MM.1S (cell line): ENCODE measurements at regions not wholly inside any gene's neighbourhood (a gene's known extent, or its start where the extent isn't known, plus 50 kb on each side); places are given as distances from the start of the nearest gene placed in this dataset.

Experiments used
- DNase-seq: peaks from one replicate; pipeline ENCODE4 v3.0.0-alpha.2; 2015
- H2AFZ ChIP-seq: fragments of 300-600 bp; sonication (generic); 2 replicates; pipeline ENCODE4 v1.6.0; 2016; ENCODE audit warnings: antibody characterized with exemption, low read length
- H3F3A ChIP-seq: fragments of 300-600 bp; sonication (generic); 2 replicates; pipeline ENCODE4 v1.6.1; 2016; ENCODE audit warnings: mild to moderate bottlenecking, antibody characterized with exemption, low read length, moderate library complexity, mixed read lengths; ENCODE audit not compliant: insufficient read depth
- H3K27ac ChIP-seq: fragments of 300-600 bp; sonication (generic); 2 replicates; pipeline ENCODE4 v1.5.1; 2016; ENCODE audit warnings: mild to moderate bottlenecking, low read length
- H3K27me3 ChIP-seq: fragments of 300-600 bp; sonication (generic); replicated peaks from 2 replicates; pipeline ENCODE4 v1.6.0; 2016; ENCODE audit warnings: low read length; ENCODE audit not compliant: insufficient read depth
- H3K36me3 ChIP-seq: fragments of 300-600 bp; sonication (generic); replicated peaks from 2 replicates; pipeline ENCODE4 v1.6.1; 2016; ENCODE audit warnings: mild to moderate bottlenecking, low read length, mixed read lengths; ENCODE audit not compliant: insufficient read depth
- H3K4me1 ChIP-seq: fragments of 300-600 bp; sonication (generic); 2 replicates; pipeline ENCODE4 v1.6.1; 2016; ENCODE audit warnings: low read length, mixed read lengths
- H3K4me2 ChIP-seq: fragments of 300-600 bp; sonication (generic); 2 replicates; pipeline ENCODE4 v1.6.0; 2016; ENCODE audit warnings: low read depth, low read length
- H3K4me3 ChIP-seq: fragments of 300-600 bp; sonication (generic); 2 replicates; pipeline ENCODE4 v1.5.1; 2016; ENCODE audit warnings: low read length, mixed read lengths
- H3K79me2 ChIP-seq: fragments of 300-600 bp; sonication (generic); 2 replicates; pipeline ENCODE4 v1.6.1; 2016; ENCODE audit warnings: mixed run types, low read length, mixed read lengths
- H3K9ac ChIP-seq: fragments of 300-600 bp; sonication (generic); 2 replicates; pipeline ENCODE4 v1.6.1; 2016; ENCODE audit warnings: low read length, mixed read lengths
- H3K9me2 ChIP-seq: fragments of 300-600 bp; sonication (generic); replicated peaks from 2 replicates; pipeline ENCODE4 v1.6.1; 2016; ENCODE audit warnings: mild to moderate bottlenecking, low read length, mixed read lengths; ENCODE audit not compliant: insufficient read depth
- H3K9me3 ChIP-seq: fragments of 300-600 bp; sonication (generic); replicated peaks from 2 replicates; pipeline ENCODE4 v1.6.1; 2016; ENCODE audit warnings: mild to moderate bottlenecking, low read length, mixed read lengths; ENCODE audit not compliant: insufficient read depth
- H4K20me1 ChIP-seq: fragments of 300-600 bp; sonication (generic); 2 replicates; pipeline ENCODE4 v1.6.1; 2016; ENCODE audit warnings: mild to moderate bottlenecking, low read length, moderate library complexity, mixed read lengths; ENCODE audit not compliant: insufficient read depth
- CTCF ChIP-seq: fragments of 300-600 bp; sonication (generic); IDR thresholded peaks from 2 replicates; pipeline ENCODE4 v1.5.1; 2016; ENCODE audit warnings: antibody characterized with exemption, low read length, mixed read lengths
- EZH2 ChIP-seq: fragments of 300-600 bp; sonication (generic); optimal IDR thresholded peaks from 2 replicates; pipeline ENCODE3; 2017; ENCODE audit warnings: low read depth, mild to moderate bottlenecking, antibody characterized with exemption, low read length, mixed read lengths
- EZH2phosphoT487 ChIP-seq: fragments of 300-600 bp; sonication (generic); IDR thresholded peaks from 2 replicates; pipeline ENCODE4 v1.6.1; 2018; ENCODE audit warnings: antibody characterized with exemption, low read length

DNA sequence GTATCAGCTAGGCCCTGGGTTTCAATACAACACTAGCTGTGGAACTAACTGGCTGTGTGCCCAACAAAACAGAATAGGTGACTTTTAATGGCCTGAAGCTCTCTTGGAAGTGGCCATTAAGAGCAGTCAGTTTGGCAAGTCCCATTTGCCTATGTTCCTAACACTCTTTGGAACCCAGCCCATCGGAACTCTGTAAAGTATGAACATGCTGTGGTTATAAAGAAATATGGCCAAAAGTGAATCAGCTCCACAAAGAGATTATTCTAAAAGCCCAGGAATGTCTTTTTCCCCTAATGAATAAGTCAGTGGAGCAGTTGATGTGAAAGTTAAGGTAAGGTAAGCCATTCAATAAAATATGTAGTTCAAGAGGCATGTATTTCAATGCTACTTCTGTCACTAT lies 223.7 kb upstream of the ADAMTS5 start:
- no peaks in the 10 kb centered on the region for H3F3A ChIP-seq
- no peaks in the 10 kb centered on the region for H3K79me2 ChIP-seq
- no peak overlapping the region for H3K4me2 ChIP-seq
- no peaks in the 10 kb centered on the region for H3K9me2 ChIP-seq
- no peak overlapping the region for H3K9ac ChIP-seq
- no peak overlapping the region for H3K4me3 ChIP-seq
- H3K27me3 ChIP-seq: no peaks in the 10 kb centered on the region
- H3K9me3 ChIP-seq: no peaks in the 10 kb centered on the region
- no peak for TF ChIP-seq EZH2
- no peak for TF ChIP-seq CTCF
- no peak for TF ChIP-seq EZH2phosphoT487
- no peak overlapping the region for H3K27ac ChIP-seq
- H2AFZ ChIP-seq: no peak overlapping the region
- H4K20me1 ChIP-seq: no peaks in the 10 kb centered on the region
- no peaks in the 10 kb centered on the region for H3K36me3 ChIP-seq
- no peaks in the 10 kb centered on the region for H3K4me1 ChIP-seq
- no peak for DNase-seq

DNA sequence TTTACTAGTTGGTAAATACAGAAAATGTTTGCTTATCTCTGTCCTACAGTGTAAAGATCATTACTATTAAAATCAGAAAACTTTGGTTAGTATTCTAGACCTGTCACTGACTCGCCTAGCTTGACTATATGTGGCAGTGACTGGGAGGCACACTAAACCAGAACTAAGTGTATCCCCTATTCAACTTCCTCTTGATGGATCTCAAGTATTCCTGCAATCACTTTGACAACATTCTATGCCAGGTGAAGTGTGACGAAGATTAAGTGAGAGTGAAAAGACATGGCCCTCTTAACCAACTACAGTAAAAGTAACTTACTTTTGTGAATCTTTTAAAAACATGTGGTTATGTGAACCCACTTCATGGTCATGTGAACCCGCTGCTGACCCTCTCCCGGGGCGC lies 223.0 kb upstream of the ADAMTS5 start:
- H3K36me3 ChIP-seq: no peaks in the 10 kb centered on the region
- no peak for DNase-seq
- H3K27ac ChIP-seq: no peak overlapping the region
- H3K9me3 ChIP-seq: no peaks in the 10 kb centered on the region
- no peaks in the 10 kb centered on the region for H3K27me3 ChIP-seq
- H4K20me1 ChIP-seq: no peaks in the 10 kb centered on the region
- H3F3A ChIP-seq: no peaks in the 10 kb centered on the region
- H2AFZ ChIP-seq: no peak overlapping the region
- no peak overlapping the region for H3K9ac ChIP-seq
- no peaks in the 10 kb centered on the region for H3K79me2 ChIP-seq
- H3K4me2 ChIP-seq: no peak overlapping the region
- H3K9me2 ChIP-seq: no peaks in the 10 kb centered on the region
- no peak overlapping the region for H3K4me3 ChIP-seq
- no peak for TF ChIP-seq EZH2phosphoT487
- no peak for TF ChIP-seq CTCF
- TF ChIP-seq EZH2: no peak
- H3K4me1 ChIP-seq: no peaks in the 10 kb centered on the region

DNA sequence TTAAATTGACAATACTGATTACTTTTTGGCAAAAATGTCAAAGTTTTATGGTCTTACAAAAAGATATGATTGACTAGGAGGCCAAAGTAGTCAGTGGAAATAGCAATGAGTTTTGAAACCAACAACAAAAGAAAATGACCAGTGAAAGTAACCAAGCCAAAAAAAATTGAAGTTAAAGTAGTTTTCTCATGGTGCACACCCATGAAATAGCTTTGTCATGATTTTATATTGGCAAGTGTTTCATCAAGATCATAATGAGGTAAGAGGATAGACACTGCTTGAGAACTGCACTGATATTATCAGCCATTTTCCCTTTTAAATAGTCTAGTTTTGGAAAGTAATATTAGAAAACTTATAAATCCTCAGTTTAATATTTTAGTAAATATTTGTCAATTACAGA lies 206.2 kb upstream of the ADAMTS5 start:
- DNase-seq: no peak
- H3K4me3 ChIP-seq: no peak overlapping the region
- no peaks in the 10 kb centered on the region for H3K27me3 ChIP-seq
- H4K20me1 ChIP-seq: no peaks in the 10 kb centered on the region
- no peak overlapping the region for H3K9ac ChIP-seq
- no peak overlapping the region for H3K27ac ChIP-seq
- no peaks in the 10 kb centered on the region for H3K79me2 ChIP-seq
- H3K9me3 ChIP-seq: no peaks in the 10 kb centered on the region
- H3K4me1 ChIP-seq: no peaks in the 10 kb centered on the region
- H3F3A ChIP-seq: no peaks in the 10 kb centered on the region
- TF ChIP-seq CTCF: no peak
- no peak for TF ChIP-seq EZH2
- no peak for TF ChIP-seq EZH2phosphoT487
- H3K4me2 ChIP-seq: no peak overlapping the region
- no peaks in the 10 kb centered on the region for H3K9me2 ChIP-seq
- H3K36me3 ChIP-seq: no peaks in the 10 kb centered on the region
- no peak overlapping the region for H2AFZ ChIP-seq

DNA sequence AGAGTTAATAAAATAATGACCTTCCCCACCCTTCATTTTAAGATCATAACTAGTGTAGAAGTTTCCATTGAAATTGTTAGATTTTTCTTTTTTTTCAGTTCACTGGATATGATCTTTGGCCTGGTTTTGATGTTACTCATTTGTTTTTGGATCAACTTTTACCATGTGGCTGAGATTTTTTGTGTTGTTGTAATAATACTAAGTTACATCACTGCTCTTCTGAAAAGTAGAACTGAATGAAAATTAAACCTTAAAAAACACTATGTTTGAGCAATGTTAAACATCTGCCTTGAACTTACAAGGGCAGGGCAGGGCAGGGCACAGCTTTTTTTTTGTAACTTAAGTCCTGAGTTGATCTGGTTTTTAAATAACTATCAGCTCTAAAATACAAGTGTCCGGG lies 204.8 kb upstream of the ADAMTS5 start:
- Histone ChIP-seq H3K4me2 (no peak overlapping the region), H3K79me2 (no peaks in the 10 kb centered on the region), H3K36me3 (no peaks in the 10 kb centered on the region), H2AFZ (no peak overlapping the region), H4K20me1 (no peaks in the 10 kb centered on the region), H3K9ac (no peak overlapping the region), H3K4me3 (no peak overlapping the region), H3K4me1 (no peaks in the 10 kb centered on the region), H3K27me3 (no peaks in the 10 kb centered on the region), H3K27ac (no peak overlapping the region), H3K9me2 (no peaks in the 10 kb centered on the region), H3K9me3 (no peaks in the 10 kb centered on the region), H3F3A (no peaks in the 10 kb centered on the region)
- DNase-seq: no peak
- no peak for TF ChIP-seq EZH2phosphoT487
